NCI-H1092 treated with DMSO at 0.1 percent for 48 hours (cell line): ENCODE measurements at regions not wholly inside any gene's neighbourhood (a gene's known extent, or its start where the extent isn't known, plus 50 kb on each side); places are given as distances from the start of the nearest gene placed in this dataset.
"Not testable (repeated sequence)": the region's sequence is repeated elsewhere in the genome, so short reads cannot be mapped to it uniquely, and the experiment has no call there.

ENCODE experiments used
- DNase-seq: peaks from one replicate; lab custom pipeline; 2025; lab: John Stamatoyannopoulos, UW

DNA sequence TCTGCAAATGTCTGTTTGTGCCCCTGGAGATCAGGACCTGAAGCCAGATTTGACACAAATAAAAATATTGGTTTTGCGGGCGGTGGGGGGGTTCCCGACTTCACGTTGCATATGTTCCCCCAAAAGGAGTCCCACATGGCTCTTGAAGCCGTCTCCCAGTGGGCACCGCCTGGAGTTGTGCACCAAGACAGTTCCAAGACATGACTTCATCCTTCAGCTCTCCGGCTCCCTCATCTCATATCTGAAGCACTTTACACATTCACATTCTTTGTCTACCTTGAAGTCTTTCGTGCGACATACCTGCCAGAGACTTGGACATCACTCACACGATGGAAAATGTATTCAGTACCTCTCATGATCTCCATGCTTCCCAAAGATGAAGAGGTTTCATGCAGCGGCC lies 362.8 kb upstream of the FOXK1 start:
- no peak for DNase-seq

DNA sequence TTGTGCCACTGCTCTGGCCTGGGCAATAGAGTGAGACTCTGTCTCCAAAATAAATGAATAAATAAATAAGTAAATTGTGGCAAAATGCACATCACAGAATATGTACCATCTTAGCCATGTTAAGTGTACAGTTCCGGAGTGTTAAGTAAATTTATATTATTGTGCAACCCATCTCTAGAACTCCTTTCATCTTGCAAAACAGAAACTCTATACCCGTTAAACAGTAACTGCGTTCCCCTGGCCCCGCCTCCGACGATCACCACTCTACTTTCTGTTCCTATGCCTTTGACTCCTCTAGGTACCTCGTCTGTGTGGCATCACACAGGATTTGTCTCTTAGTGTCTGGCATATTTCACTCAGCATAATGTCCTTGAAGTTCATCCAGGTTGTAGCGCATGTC lies 356.4 kb upstream of the FOXK1 start:
- DNase-seq = no peak

DNA sequence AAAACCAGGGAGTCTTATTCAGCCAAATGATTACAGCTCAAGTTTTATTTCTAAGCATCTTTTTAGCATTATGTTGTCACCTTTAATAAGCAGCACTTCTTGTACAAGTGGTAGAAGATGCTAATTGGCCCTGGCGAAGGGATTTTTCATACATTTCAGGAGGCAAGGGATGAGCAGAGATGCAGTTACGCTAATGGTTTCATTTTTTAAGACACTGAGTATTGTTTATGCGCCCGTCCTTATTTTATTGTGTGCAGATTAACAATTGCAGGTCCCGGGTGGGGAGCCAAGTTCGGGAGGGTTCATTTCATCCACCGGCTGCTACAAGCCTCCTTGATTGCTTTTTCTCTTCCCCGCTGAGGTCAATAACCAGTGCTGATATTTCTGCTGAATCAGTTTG lies 350.4 kb upstream of the FOXK1 start:
- no peak for DNase-seq

DNA sequence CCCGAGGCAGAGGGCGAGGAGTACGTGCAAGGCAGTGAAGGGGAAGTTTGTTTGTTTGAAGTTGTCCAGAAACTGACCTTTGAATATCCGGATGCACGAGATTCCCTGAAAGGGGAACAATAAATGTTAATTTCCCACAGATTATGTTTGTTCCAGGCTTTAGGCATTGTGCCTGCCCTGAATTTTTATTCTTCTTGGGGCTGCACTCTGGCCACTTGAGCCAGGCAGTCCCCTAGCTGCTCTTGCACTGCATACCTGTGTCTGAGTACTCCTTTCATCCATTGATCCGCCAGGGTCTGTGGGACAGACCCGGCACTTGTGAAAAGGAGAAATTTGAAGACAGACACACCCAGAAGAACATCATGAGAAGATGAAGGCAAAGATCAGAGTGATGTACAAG lies 343.5 kb upstream of the FOXK1 start:
- DNase-seq = no peak

DNA sequence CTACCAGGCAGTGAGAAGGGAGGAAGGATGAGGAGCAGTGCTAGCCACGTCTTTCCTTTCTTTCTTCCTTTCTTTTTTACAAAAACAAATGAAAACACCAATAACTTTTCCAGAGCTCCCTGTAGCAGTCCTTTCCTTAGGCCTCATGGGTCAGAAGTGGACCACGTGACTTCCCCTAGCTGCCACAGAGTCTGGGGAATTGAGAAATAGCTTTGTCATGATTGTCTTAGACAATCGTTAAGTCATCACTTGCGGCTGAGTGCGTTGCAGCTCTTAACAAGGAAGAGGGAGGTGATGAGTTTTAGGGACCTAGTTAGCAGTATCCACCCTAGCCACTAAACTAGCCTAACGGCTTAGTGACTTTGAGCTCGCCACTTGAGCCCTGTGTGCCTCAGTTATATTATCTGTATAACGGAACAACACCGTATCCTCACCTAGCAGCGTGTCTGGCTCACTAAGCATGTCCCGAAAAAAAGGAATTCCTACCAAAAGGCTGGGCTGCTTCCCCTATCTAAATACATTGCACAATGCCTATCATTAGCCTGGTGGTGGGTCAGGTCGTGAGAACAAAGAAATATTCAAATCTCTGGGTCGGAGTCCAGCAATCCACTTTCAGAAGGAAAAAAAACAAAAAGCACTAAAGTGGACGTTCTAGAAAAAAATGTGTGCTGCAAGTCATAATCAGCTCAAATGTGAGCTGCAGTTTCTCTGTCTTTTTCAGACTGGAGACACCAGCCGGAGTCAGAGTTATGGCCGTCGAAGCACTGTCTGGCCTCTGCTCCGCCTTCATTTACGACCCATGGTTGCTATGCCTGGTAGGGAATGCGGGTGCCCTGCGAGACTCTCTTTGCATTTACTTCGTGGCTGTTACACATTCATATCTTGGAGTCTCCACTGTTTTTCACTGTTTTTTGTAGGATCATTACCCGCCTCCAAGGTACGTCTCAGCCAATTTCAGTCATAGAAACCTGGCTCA lies 338.5 kb upstream of the FOXK1 start:
- no peak for DNase-seq

DNA sequence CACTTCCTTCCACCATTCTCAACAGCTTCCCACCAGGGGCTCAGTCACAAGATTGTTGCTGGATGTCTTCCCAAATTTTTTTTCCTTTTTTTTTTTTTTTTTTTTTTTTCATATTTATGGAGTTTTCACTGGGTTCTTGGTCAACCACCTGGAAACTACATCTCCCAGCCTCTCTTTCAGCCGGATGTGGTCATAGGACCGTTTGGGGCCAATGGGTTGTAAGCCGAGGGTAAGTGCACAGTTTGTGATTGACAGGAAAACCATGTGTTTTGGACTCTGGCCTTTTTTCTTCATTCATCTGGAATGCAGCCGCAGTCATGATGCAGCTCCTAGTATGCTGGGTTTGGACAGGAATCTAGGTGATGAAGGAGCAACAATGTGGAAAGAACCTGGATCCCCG lies 337.1 kb upstream of the FOXK1 start:
- no peak for DNase-seq

DNA sequence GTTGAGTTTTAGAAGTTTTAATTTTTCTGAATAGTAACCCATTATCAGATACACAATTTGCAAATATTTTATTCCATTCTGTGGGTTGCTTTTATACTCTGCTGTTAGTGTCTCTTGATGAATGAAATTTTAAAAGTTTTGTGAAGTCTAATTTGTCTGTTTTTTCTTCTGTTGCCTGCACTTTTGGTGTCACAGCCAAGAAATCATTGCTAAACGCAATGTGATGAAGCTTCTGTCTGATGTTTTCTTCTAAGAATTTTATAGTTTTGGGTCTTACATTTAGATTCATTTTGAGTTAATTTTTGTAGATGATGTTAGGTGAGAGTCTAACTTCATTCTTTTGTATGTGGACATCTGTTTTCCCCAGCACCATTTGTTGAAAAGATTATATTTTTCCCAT lies 330.0 kb upstream of the FOXK1 start:
- no peak for DNase-seq

DNA sequence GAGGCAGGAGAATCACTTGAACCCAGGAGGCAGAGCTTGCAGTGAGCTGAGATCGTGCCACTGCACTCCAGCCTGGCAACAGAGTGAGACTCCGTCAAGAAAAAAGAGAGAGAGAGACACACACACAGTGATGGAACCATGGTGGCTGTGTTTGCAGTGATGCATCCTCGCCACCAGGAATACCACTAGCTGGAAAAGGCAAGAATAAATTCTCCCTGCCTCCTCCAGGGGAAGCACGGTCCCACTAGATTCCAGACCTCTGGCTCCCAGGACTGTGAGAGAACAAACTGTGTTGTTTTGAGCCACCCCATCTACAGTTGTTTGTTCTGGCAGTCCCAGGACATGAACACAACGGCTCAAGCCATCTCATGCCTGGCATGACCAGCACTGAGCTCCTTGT lies 320.3 kb upstream of the FOXK1 start:
- DNase-seq = no peak

DNA sequence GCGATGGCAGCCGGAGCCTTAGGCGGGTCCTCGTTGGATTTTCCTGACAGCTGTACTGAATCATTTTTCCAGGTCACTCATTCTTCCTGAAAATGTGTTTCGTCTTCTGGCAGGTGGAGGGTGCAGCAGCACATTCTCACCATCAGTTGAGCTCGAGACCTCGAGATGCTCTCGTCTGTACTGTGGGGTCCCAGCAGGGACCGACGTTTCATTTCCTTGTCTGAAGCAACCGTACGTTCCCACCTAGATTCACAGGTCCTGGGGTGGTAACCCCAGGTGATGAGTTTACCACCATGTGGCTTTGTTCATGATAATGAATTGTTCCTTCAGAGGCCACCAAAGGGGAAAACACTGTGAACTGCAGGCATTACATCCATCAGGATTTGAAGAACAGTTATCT lies 298.5 kb upstream of the FOXK1 start:
- DNase-seq = no peak

DNA sequence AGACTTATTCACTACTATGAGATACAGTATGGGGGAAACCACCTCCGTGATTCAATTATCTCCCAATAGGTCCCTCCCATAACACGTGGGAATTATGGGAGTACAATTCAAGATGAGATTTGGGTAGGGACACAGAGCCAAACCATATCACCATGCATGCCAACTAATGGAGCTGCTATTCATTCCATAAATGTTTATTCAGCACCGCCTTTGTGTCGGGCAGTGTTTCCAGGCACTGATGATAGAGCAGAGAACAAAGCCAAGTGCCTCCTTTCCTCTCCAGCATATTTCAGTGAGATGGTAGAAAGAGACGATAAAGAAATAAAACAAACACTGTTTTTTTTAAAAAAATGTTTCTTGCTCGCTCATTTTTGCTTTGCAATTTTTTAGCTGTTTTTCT lies 295.9 kb upstream of the FOXK1 start:
- DNase-seq = peak; percentile 82

DNA sequence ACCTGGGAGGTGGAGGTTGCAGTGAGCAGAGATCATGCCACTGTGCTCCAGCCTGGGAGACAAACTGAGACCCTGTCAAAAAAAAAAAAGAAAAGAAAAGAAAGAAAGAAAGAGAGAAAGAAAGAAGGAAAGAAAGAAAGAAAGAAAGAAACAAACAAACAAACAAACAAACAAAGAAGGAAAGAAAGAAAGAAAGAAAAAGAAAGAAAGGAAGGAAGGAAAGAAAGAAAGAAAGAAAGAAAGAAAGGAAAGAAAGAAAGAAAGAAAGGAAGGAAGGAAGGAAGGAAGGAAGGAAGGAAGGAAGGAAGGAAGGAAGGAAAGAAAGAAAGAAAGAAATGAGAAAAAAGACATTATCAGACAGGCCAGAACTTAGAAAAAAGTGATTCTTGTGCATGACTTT lies 291.0 kb upstream of the FOXK1 start:
- not testable (repeated sequence) for DNase-seq

DNA sequence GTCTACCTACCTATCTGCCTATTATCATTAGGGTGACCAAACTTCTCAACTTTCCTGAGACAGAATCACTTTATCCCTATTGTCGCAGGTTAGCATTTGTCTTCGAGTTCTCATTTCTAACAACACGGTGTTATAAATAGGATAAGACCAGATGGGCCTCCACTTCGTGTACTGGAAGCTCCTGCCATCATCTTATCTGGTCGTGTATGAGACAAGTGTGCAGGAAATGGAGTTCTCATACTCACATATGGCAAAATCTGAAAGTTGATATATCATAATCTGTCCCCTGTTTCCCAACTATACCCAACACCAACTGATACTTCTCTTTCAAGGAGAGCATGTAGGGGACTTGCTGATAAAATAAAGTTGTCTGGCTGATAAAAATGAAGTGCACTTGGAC lies 287.4 kb upstream of the FOXK1 start:
- DNase-seq = no peak

DNA sequence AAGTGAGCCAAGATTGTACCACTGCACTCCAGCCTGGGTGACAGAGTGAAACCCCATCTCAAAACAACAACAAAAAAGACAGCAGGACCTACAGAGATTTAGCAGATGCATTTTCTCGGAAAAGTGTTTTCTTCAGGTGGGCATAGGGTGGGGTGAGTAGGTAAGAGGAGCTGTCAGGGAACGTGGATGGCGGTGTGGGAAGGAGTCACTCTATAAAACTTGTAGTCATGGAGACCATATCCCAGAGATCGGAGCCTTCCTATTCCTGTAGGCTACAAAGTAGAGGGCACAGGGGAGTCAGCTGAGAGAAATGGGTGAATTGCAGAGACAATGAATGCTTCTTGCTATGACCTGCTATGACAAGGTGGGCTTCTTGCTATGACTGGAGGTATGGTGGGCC lies 283.0 kb upstream of the FOXK1 start:
- DNase-seq = no peak

DNA sequence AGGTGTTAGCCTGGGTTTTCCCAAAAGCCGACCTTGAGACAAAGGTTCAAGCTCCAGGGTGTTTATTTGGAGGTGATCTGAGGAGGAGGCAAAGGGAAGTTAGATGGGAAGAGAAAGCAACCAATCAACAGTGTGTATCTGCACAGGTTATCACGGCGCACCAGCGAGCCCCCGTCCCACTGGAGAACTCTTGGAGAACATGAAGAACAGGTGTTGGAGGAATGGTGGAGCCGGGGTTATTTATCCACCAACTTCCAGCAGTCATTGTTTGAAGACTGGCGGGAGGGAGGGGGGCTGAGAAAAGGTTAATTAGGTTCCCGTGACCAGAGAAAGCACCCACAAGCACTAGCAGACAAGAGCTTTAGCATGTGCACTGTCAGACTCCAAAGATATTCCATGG lies 282.5 kb upstream of the FOXK1 start:
- no peak for DNase-seq

DNA sequence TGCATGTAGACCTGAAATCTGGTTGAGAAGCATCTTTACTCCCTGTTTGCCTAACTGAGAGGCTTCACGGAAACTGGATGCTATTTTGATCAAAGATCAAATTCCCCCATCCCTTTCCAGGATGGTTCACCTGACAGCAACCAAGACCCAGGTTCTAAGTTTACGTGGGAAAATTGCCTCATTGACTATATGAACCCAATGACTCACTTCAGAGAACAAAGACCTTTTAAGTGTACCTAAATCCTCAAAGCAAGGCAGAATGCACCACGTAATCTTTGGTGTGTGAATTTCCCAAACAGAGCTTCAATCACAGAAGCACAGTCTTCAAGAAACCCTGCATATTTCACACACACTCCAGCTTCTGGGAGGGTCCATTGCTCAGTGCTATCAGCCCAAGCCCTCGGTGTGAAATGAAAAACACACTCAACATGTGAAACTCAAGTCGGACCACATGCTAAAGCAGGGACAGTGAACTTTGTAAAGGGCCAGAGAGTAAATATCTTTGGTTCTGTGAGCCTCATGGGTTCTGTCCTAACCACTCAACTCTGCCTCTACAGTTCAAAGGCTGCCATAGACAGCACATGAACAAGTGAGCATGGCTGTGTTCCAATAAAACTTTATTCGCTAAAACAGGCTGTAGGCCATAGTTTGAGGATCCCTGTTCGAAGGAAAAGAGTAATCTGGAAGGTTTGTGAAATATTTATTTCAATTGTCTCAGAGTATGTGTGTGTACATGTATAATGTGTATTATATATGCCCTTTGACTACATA lies 275.6 kb upstream of the FOXK1 start:
- no peak for DNase-seq

DNA sequence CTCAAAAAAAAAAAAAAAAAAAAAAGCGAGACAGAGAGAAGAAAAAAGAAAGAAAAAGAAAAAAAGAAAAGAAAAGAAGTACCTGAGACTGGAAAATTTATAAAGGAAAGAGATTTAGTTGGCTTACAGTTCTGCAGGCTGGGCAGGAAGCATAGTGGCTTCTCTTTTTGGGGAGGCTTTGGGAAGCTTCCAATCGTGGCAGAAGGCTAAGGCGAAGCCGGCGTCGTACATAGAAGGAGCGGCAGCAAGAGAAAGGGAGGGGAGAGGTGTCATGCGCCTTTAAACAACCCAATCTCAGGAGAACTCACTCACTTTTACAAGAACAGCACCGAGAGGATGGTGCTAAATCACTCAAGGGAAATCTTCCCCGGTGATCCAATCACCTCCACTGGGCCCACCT lies 272.1 kb upstream of the FOXK1 start:
- no peak for DNase-seq

DNA sequence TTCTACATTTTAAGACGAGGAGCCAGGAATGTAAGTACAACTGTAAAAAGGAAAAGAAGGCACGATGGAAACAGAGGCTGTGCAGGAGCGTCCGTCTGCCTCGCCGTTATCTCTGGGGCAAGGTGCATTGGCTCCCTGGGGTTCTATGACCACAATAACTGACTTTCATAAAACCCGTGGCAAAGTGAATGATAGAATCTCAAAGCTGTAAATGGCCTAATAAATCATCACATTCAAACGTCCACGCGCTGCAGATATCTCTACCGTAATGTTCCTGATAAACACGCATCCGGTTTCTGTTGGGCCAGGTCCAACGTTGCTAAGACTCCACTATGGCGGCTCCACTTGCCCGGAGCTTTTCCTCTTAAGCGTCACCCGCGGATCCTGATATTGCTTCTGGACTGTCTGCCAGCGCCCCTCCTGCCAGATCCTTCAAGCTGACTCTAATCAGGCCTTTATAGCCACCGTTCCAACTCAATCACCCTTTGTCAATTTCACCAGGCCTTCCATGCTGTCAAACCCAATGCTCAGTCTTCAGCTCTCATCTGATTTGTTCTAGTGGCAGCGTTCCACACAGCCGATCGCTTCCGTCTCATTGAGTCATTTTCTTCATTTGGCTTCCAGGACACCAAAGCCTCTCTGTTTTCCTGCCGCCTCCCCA lies 265.6 kb upstream of the FOXK1 start:
- peak; percentile 66 for DNase-seq

DNA sequence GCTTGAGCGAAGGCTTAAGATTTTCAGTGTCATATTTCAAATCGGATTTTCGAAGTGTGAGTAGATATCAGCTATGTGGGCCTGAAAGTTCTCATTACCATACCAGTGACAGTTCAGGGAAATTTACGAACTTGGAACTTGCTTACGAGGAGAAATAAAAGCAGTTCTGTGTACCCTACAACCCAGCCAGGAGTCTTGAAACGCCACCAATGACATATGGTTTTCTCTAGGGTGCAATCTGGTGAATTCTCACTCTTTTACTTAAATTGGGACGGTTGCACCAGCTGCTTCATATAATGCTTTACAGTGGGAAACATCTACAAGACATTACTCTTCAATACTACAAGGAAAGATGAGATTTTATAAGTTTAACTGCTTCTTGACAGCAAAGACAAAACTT lies 253.6 kb upstream of the FOXK1 start:
- no peak for DNase-seq

DNA sequence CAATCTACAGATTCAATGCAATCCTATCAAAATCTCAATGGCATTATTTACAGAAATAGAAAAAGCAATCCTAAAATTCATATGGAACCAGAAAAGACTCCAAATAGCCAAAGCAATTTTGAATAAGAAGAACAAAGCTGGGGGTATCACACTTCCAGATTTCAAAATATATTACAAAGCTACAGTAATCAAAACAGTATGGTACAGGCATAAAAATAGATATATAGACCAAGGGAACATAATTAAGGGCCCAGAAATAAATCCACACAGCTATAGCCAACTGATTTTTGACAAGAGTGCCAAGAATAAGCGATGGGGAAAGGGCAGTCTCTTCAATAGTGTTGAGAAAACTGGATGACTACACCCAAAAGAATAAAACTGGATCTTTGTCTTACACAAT lies 251.9 kb upstream of the FOXK1 start:
- DNase-seq = no peak

DNA sequence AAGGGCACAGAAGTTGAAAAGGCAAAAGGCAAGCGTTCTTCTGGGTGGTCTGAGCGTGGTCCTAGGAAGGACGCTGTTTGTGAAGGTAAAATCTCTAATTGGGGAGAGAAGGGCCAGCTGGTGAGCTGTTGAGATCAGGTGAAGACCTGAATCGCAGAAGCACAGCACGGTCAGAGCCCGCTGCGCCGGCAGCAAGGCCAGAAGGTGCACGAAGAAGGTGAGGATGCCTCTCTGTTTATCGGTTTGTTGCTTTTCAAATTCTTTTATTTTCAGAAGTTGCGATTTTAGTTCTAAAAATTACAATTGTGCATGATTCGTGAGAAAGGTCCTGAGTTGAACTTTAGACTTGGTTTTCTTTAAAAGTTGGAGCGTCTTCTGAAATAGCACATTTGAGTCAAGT lies 247.8 kb upstream of the FOXK1 start:
- no peak for DNase-seq

DNA sequence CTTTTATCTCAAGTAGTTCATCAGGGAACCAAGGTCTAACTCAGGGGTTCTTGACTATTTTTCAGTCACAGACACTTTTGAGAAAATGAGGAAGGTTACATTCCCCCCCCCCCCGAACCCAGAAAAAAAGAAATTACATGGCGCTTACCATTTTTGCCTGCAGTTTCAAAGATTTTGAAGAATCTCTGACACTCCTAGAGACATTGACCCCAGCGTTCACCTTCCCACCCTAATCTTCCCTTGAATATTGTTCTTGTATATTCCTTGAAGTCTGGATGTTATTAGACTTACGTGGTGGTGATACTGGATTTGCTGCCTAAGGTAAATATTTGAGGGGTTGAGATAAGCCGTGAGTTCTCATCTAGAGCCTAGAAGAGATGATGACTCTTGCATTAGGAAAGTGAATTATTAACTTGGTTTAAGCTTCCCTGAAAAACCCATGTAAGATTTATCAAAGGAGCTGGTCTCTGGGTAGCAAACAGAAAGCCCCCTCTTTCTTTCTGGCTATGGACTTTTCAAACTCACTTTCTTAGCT lies 245.7 kb upstream of the FOXK1 start:
- no peak for DNase-seq

DNA sequence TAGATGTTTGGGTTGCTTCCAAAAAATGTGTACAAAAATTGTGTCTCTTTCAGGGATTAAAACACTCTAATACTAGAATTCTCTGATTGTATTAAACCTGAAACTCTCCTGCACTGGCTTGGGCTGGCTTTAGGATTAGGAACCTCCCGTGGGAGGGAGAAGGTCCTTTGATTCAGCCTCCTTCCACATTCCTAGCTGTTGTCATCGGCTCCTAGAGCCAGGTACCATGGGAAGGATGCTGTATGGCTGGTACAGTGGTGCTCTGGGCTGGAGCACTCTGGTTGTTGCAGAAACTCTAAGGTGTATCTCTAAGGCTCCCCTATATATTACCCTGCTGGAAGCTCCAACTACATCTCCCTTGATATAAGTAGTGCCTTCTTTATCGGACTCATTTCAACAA lies 245.2 kb upstream of the FOXK1 start:
- DNase-seq = no peak

DNA sequence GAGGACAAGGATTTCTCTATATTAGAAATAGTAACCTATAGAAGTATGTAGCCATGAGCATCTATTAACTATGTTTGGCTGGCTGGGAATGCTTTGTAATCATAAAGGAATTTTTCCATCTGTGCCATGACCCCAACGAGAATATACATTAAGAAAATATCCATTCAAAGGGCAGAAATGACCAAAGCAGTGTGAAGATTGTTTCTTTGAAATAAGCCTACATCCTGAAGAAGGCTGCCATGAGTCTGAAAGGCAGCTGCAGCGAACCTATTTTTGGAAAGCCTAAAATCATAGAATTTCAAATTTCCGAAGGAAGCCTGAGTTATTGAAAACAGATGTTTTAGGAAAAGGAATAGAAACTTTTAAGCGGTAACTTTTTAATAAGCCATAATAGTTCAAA lies 244.2 kb upstream of the FOXK1 start:
- DNase-seq = no peak
